GM19035 (cell line): ENCODE measurements at regions not wholly inside any gene's neighbourhood (a gene's known extent, or its start where the extent isn't known, plus 50 kb on each side); places are given as distances from the start of the nearest gene placed in this dataset.

Experiments used
- ATAC-seq: cut with Tn5 transposase; IDR thresholded peaks from one replicate; pipeline ENCODE4 v1.9.1; 2021; ENCODE audit not compliant: unreplicated experiment

DNA sequence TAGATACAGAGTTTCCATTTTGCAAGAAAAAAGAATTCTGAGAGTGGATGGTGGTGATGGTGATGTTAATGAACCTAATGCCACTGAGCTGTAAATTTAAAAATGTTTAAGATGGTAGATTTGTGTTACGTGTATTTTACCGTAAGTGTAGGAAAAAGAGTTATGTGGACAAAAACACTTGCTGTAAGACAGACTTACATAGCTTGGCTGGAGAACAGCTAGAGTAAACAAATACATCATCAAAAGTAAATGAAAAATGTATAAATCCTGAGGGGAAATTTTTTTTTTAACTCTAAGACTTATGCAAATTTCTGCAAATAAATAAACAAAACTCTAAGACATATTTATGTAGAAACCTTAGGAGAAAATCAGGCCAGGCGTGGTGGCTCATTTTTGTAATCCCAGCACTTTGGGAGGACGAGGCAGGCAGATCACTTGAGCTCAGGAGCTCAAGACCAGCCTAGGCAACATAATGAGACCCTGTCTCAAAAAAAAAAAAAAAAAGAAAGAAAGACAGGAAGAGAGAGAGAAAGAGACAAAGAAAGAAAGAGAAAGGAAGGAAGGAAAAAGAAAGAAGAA, 66.2 kb upstream of the CDK13 start:
- no peak for ATAC-seq

DNA sequence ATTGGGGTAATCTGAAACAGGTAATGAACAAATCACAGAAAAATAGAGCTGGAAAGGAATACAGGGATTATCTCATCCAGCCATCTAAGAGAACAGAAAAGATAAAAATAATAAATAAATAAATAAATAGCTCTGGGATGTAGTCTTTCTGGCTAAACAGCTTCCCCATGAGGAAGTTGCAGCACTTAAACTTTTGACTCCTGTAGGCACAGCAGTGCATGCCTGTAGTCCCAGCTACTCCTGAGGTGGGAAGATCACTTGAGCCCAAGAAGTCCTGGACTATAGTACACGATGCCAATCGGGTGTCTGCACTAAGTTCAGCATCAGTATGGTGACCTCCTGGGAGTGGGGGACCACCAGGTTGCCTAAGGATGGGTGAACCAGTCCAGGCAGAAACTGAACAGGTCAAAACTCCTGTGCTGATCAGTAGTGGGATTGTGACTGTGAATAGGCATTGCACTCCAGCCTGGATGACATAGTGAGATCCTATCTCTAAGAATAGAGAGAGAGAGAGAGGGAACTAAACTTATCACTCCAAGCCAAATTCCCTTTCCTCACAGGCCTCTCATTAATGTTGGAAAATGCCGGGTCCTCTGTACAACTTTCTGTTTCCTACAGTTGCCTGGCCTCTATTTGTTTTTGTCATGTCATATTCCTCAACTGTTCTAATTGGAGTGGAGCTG, 61.7 kb upstream of the CDK13 start:
- no peak for ATAC-seq

DNA sequence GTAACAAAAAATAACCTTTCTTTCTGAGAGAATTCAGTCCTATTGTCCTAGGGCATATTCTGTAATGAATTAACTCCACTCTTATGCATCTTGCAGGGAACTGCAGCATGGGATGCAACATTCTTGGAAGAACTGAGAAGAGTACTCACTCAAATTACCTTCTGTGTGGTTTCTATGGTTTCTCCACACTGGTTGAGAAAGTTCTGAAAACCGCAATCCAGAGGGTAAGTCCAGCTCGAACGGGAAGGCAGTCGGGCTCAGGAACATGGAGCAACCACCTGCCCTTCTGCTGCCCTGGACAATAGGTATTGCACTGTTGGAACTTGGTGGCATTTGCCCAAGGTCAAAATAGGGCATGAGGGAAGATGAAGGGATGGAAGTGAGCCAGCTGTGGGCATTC, 59.6 kb upstream of the CDK13 start:
- ATAC-seq = no peak

- ATAC-seq = no peak
Observed at GRCh38 chr7:39891894-39892293, 58.2 kb upstream of the CDK13 start.

DNA sequence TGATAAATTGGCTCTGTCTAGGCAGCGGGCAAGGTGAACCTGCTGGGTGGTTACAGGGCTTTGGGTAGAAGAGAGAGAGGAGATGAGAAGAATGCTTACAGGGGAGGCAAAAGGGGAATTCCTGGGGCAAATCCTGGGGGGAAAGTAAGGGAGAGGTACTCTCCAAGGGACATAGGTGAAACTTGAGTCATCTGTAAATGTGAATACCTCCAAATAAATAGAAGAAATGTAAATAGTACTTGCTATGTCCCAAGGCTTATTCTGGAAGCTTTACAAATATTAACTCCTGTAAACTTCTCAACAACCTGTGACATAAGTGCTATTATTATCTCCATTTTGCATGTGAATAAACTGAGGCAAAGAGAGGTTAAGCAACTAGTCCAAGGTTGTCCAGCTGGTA, 57.7 kb upstream of the CDK13 start:
- ATAC-seq = no peak

DNA sequence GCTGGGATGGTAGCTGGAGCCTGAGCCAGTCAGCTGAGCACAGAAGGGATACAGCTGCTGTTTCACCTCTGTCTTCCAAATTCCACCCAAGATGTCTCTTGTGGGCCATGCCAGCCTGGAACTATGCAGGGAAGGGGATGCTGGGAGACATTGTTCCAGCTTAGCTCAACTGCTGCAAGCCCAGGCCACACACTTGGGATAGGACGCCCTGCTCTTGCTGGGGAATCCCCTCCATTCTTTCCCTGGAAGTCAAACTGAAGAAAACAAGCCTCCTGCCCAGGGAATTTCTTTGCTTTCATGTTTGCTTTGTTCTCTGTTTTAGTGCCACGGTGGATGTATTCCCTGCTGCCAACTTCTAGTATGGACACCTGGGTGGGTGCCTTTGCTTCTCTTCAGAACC, 55.2 kb upstream of the CDK13 start:
- no peak for ATAC-seq

DNA sequence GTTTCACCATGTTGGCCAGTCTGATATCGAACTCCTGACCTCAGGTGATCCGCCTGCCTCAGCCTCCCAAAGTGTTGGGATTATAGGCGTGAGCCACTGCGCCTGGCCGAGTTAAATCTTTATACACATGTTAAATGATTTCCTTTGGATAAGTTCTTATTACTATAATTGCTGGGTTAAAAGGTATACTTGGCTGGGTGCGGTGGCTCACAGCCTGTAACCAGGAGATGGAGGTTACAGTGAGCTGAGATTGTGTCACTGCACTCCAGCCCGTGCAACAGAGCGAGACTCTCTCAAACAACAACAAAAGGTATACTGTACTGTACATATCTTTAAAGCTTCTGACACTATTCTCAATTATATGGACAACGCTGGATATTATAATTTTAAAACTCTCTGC, 53.2 kb upstream of the CDK13 start:
- ATAC-seq = no peak

GRCh38 chr7:39898867-39899266, 51.2 kb upstream of the CDK13 start:
- ATAC-seq = no peak
